GM19395 (cell line): ENCODE measurements at regions not wholly inside any gene's neighbourhood (a gene's known extent, or its start where the extent isn't known, plus 50 kb on each side); places are given as distances from the start of the nearest gene placed in this dataset.
A peak's percentile ranks its signal among the peaks of the same experiment; 100 is the strongest.

Experiments used
- ATAC-seq: cut with Tn5 transposase; IDR thresholded peaks from one replicate; pipeline ENCODE4 v1.9.1; 2021; ENCODE audit warnings: mild to moderate bottlenecking, moderate library complexity; ENCODE audit not compliant: unreplicated experiment

DNA sequence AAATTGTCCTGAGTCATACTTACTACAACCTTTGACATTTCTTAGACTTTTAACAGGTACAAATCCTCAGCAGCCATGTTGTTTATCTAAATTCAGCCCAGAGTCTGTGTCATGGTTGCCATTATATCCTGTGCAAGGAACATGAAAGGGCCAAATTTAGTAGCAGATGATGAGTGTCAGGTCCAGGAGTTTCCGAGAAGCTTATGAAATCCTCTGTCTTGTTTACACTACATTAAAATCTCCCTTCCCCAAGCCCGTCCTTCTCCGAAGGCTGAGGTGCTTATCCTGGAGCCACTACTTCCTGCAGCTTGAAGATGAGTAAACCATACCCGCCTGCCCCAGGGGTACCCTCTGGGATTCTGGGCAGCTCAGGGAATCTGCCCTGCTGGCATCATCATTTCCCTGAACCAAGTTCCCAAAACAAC lies 102.6 kb upstream of the SERP2 start:
- ATAC-seq, result no peak

DNA sequence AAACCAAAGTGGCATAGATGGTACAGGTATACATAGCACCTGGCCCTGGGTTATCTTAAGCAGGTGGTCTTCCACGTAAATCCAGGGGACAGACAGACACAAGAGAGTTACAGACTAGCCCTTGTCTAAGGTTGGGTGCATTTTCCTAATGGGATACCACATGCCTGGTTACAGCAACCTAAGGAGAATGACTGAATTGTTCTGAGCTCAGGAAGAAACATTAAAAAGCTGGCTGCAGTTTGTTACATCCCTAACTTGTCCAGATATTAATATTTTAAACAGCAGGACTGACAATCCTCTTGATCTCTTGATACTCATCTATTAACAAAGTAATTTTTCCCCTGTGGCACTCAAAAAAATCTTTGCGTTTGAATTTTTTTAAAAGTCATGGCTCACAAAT lies 102.2 kb upstream of the SERP2 start:
- no peak for ATAC-seq

DNA sequence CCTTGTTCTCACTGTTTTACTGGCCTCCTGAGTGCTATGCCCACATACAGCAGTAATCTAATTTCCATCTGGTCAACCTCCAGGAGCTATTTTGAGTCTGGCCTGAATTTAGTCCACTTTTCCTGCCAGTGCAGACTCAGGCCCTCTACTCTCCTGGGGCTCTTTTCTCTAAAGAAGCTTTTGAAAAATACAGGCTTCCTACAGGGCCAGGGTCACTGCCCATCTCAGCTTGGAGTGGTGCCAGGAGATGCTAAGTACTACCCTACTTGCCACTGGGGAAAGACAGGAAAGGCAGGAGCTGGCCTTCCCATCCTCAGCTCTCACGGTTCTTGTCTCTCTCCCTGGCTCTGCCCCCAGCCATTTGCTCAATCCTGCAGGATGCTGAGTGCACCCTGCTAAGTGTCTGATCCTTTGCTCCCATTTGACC lies 101.7 kb upstream of the SERP2 start:
- no peak for ATAC-seq

DNA sequence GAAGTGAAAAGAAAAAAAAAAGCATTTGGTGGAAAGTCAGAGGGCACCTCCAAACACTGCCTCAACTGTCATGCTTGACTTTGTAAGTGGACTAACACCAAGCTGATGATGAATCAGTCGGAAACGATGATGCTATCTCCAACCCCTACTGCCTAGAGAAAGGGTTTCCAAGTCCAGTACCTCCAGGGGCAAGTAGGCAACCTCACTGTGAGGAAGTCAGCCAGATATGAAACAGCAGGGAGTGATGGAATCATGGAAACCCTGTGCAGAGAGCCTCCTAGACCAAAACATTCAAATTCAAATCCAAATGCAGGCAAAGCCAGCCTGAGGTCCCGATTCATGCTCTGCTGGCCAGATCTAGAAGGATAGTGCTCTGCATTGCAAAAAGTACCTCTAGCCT lies 100.9 kb upstream of the SERP2 start:
- ATAC-seq, result no peak

DNA sequence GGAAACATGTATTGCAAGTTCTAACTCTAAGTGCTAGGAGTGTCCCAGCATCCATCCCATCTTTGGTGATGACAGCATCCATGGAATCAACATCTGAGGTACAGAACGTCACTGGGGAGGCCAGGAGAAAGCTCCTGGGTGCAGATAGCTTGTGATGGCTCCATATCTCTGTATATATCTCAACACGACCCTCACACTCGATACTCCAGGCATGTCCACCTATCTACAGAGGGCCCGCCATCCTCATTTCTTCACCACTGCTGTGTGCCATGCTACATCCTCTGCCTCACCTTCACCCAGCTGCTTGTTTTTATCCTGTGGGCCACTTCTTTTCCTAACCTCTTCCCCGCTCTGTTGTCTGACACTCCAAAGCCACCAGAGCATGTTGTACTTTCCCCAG lies 100.4 kb upstream of the SERP2 start:
- no peak for ATAC-seq

DNA sequence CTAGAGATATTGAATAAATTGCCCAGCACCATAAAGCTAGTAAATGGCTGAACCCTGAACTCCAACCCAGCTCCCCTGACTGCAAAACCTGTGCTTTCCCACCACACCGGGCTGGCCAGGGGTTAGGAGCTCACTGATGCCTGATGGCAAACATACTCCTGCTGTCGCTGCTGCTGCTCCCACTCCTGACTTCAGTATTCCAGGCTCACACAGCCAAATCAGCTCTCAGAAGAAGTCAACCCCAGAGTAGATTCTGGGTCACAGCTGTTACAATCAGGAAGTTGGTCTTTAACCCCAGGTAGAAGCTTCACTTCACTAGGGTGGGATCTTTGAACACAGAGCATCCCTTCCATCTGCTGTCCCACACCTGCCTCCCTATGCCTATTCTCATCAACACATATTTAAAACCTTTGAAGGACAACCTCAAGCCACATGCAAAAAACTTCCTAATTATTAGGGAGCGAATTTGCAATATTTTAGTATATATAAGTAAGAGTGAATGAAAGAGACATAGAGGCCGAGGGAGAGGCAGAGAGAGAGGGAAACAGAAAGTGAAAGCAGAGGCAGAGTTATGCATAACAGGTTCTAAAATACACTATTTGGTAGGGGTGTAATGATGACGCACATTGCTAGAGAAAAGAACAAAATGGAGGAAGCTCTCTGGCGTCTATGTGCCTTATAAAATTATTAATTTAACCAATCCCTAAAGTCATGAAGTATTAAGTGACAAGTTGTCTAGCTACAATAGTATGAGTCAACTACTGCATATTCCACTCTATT lies 99.4 kb upstream of the SERP2 start:
- peak; percentile 93 for ATAC-seq

DNA sequence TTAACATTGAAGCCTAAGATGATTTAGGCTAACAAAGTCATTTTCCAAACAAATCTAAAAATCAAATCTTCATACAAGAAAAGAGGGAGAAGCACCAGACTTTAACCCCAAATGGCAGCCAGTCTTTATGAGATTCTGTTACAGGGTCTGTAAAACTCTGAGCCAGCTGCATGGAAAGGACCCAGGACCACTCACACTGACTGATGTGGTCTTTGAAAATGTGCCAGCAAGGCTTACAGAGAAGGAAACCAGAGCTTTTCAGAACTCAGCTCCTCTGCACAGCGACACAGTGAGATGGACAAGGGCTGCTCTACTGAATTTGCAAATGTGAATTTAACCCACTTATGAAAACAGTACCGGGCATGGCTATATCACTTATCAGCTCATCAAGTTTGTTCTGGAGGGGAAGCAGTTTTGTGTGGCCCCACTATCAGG lies 98.8 kb upstream of the SERP2 start:
- no peak for ATAC-seq

DNA sequence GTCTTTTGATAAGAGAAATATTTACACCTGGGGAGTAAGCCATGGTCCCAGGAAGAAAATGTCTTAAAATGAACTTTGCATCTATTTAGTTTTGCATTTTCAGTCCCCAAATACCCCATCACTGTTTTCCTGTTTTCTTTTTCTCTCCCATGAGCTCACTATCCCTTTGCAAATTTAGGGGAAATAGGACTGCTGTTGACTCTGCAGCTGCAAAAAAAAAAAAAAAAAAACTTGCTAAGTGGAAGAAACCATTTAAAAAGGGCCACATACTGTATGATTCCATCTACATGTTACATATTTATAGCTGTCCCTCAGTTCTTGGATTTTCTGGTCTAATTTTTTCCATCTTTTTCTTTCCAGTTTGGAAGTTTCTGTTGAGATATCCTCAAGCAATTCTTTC lies 98.2 kb upstream of the SERP2 start:
- ATAC-seq, result no peak

DNA sequence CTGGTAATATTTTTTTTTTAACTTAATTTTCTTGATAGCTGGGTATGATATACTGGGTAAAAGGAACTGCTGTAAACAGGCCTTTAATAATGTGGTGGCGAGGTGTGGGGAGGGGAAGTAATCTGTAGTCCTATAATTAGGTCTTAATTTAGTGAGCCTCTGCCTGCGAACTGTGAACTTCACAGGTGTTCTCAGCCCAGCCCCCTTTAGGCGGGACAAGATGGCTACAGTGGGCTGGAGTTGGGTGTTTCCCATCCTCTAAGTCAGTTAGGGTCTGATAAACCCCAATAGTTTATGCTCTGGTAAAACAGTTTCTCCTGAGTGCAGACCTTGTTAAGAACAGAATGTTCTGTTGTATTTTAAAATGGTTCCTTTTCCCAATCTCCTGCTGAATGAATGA lies 97.6 kb upstream of the SERP2 start:
- no peak for ATAC-seq

DNA sequence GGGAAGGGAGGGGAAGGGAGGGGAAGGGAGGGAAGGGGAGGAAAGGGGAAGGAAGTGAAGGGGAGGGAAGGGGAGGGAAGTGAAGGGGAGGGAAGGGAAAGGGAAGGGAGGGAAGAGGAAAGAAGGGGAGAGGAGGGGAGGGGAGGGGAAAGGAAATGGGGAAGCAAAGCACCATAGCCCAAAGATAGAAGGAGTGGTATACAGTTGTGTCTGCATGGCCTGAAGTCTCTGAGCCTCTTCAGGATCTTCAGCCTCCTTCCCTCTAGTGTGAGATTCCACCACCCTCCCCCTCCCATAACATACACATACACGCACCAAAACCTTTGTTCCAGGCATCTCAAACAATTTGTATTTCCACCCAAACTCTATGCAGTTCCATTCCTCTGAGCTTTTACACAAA lies 96.2 kb upstream of the SERP2 start:
- ATAC-seq, result no peak

DNA sequence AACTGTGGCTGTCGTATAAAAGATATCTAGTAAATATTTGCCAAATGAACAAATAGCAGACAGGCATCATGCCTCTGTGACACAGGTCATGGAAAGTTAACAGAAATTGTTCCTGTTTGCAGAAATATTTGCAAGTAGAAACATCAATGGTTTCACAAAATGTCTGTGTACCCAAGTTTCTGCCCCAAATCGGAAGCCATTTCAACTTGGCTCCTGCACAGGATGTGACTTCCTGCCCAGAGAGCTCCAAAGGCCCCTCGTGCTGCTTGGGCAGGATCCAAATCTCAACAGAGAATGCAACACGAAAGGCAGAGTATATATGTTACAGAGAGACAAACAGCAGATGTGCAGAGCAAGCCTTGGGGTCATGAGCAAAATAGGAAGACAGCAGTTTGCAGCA lies 95.5 kb upstream of the SERP2 start:
- ATAC-seq, result no peak

DNA sequence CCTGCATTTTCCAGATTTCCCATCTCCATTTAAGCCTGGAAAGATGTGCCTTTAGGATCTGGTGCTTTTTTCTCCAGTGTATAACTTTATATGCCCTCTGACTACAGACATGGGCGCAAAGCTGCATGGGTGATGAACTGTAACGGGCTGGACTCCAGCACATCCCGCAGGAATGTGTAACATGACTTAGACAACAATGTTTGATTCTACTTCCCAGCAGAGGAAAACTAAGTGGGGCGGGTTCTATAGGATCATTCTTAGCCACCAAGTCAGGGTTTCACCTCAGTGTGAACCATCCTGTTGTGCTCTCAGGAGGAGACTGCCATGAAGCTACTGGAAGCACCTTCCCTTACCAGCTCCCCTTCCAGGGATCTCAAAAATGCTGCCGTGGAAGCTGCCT lies 93.2 kb upstream of the SERP2 start:
- no peak for ATAC-seq

DNA sequence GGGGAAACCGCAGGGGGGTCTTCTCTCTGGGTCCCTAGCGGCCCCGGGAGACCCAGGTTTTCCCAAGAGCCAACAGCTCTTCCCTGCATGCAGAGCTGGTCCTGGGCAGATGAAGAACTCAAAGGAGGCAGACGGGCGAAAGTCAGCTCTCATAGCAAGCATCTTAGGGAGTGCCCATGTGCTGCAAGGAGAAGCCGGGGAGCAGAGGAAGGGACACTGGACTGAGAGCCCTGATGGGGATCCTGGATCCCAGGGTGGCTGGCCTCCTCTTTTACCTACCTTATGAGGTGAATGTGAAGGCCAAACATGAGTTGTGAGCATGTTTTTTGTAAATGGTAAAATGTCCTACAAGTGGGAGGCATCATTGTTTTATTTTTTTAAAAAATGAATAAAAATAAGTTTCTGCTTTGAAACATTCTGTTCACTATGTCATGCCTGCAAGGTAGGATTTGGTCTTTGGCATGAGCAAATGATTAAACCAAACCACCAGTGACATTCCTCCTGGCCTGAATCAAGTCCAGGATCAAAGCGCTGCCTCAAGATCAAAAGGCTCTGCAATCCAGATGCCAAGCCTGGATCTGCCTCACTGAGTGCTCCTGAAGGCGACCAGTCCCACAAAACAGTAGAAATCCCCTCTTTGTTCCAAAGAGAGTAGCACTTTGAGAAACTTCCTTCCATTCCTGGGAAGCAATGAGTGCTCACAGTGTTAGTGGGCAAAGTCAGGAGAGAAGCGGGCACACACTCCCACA lies 92.2 kb upstream of the SERP2 start:
- no peak for ATAC-seq

DNA sequence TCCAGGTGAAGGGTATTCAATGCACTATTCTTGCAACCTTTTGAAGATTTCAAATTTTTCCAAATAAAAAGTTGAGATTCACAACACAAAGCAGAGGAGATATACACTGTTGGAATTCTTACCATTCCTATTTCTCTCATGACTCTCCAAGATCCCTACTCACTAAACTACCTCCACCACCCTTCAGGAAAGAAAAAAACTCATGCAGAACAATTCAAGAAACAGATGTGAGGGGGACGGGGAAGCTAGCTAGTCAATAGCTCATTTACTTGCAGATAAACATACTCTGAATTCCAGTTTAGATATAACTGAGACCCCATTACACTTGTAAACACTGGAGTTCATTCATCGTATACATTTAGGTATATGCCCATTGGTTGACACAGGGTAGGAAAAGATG lies 90.0 kb upstream of the SERP2 start:
- no peak for ATAC-seq

DNA sequence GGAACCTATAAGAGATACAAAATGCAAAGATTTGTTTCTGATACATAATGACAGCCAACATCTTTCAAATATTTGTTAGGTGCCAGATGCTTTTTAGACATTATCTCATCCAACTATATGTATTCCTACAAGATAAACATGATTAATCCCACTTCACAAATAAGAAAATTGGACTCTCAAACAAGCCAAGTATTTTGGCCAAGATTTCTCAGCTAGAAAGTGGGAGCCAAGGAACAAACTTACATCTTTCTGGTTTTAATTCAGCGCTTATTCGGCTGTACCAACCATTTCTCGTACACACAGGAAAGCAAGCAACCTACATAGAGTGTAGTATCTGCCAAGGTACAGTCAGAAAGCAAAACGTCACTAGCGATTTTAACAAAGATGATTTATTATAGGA lies 85.7 kb upstream of the SERP2 start:
- no peak for ATAC-seq

DNA sequence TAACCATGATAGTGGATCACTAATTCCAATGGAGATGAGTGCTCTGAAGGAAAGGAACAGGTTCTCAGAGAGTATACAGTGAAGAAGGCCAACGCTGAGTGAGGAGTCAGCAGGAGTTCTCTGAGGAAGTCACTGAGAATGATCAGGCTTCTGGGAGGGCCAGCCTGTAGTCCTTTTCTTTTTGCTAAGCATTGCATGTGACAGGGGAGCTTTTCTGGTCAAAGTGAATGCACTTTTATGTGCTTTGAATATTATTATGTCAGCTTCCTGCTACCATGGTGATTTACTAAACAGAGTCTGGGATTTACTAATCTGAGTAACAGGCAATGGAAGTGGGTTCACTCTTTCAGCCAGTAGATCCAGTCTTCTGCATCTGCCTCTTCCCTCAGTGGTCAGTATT lies 81.1 kb upstream of the SERP2 start:
- ATAC-seq, result no peak

DNA sequence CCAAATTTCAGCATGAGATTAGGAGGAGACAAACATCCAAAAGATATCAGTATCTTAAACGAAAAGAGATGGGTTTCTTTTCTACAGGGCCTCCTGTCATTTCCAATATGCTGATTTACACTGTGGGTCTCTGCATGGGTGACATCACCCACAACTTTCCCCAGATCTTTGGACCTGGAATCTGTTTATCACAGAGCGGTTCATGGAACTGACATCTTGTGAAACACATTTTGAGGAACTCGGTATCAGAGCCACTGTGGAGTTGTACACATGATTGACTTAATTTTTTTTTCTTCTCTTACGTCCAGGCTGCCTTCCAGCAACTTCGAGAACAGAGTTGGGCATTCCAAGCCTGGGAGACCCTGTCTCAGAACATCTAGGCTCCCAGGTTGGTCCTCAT lies 80.2 kb upstream of the SERP2 start:
- no peak for ATAC-seq

DNA sequence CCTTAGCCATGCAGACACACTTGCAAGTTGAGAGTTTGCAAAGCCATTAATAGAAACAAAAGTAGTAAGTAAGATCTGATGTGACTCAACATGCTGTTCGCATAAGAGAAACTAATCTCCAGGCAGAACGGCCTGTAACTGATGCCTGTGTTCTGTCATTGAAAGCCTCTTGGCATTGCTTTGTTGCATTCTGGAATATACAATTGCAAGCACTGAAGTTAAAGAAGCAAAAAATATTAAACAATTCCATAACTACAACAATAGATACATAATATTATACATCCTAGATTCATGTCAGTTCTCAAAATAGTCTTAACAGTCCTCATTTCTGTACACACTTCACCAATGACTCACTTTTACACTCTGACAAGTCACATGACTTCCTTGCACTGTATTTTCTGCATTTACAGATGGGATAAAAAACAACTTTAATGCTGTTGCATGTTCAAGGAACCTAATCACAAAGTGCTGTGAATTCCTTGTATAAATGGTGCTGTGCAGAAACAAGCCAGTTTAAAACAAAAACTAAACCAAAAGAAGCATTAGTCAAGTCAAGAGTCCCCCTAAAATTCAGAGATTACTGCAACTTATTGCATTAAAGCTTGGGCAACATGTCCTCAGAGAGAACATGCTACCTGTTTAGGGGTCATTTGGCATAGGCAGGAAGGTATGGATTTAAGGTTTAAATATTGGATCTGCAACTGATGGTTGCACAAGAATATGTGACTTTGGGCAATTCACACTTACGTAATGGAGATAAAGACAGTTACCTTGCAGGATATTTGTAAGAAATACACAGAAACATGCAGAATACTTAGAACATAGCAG lies 79.5 kb upstream of the SERP2 start:
- no peak for ATAC-seq

DNA sequence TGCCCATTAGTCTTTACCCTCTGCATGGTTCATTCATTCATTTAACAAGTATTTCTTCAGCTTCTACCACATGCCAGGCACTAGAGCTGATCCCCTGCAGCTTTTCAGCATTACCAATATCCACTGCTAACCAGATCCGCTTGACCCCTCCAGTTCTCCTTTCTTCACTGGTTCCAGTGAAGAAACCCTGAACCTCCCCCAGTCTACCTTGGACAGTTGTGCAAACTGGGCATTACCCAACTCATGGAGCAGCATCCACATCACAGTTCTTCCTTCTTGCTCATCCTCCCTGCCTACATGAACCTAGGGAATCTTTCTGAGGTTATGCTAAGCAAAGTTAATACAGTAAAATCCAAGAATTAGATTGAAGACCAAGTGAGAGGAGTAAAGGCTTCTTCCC lies 78.7 kb upstream of the SERP2 start:
- no peak for ATAC-seq

DNA sequence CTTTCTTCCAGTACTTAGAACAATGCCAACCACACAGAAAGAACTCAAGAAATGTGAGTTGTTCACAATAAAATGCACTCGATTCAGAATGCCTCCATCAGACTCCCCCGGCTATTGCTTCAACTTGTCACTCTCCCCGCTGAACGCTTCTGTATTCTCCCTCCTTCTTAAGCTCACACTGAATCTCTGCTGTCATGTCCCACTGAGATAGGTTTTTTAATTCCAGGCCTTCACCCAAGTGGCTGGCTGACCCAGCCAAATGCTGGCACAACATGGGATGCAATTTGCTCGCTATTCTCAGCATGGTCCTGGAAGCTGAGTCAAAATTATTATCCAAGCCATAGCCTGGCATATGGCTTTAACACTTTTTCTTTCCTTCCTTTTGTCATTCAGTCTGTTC lies 76.8 kb upstream of the SERP2 start:
- ATAC-seq, result no peak

DNA sequence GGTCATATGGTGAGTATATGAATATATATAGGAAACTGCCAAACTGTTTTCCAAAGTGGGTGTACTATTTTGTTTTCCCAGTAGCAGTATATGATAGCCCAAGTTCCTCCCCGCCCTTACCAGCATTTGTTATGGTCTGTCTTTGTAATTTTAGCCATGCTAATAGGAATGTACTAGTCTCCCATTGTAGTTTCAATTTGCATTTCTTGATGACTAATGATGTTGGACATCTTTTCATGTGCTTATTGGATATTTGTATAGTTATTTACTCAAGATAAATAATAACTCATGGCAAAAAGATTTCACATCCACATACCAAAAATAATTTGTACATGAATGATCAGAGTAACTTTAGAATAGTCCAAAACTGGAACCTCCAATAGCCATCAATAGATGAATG lies 75.3 kb upstream of the SERP2 start:
- ATAC-seq, result no peak
